Endothelial cell of umbilical vein (primary cell): ENCODE measurements at regions not wholly inside any gene's neighbourhood (a gene's known extent, or its start where the extent isn't known, plus 50 kb on each side); places are given as distances from the start of the nearest gene placed in this dataset.

Experiments
- BruUV-seq: library from RNA; stranded (reverse); fragments of 400-500 nt; replicated peaks from 2 replicates; lab custom pipeline; 2021; lab: Mats Ljungman, UMichigan
- CTCF ChIA-PET: fragments of 300-600, 350-600 bp; sonication (Branson Sonifier 250); formaldehyde crosslinking; loops from one replicate; lab custom pipeline; 2021; ENCODE audit warnings: antibody characterized with exemption, inconsistent platforms; lab: Charles Lee
- POLR2A ChIA-PET: fragments of 300-600, 350-600 bp; sonication (Branson Sonifier 250); formaldehyde crosslinking; loops from one replicate; lab custom pipeline; 2021; ENCODE audit warnings: antibody characterized with exemption, inconsistent platforms; lab: Charles Lee
- DNase-seq: peaks from one replicate; pipeline ENCODE4 v3.0.0-alpha.2; 2011; ENCODE audit warnings: low read depth, low spot score
- FAIRE-seq: peaks from 2 replicates; lab custom pipeline; 2011; peaks lifted over from hg19 to GRCh38; lab: Jason Lieb, UNC
- H2AFZ ChIP-seq: 2 replicates; pipeline ENCODE4 v1.6.0; 2012; ENCODE audit warnings: low read depth, low read length, control low read depth, inconsistent platforms
- H3K27ac ChIP-seq: 2 replicates; pipeline ENCODE4 v1.5.1; 2011; ENCODE audit warnings: low read depth, mild to moderate bottlenecking, control low read depth, low read length, moderate library complexity; ENCODE audit not compliant: insufficient read depth
- H3K27me3 ChIP-seq, 2 experiments: 2 replicates each; pipeline versions ENCODE4 v1.6.0 to v1.6.1; 2011; ENCODE audit warnings: low read length in 2 of 2, mixed read lengths in 1 of 2; ENCODE audit not compliant: control insufficient read depth in 2 of 2, insufficient read depth in 2 of 2
- H3K36me3 ChIP-seq, 2 experiments: 2 replicates in 1 of 2; 3 replicates in 1 of 2; pipeline ENCODE4 v1.5.1; 2011; ENCODE audit warnings: low read length in 2 of 2, mild to moderate bottlenecking in 1 of 2, moderate library complexity in 1 of 2; ENCODE audit not compliant: control insufficient read depth in 2 of 2, insufficient read depth in 2 of 2; ENCODE audit errors: extremely low read depth in 1 of 2
- H3K4me1 ChIP-seq: 3 replicates; pipeline ENCODE4 v1.5.1; 2011; ENCODE audit warnings: mild to moderate bottlenecking, low read length; ENCODE audit not compliant: control insufficient read depth, insufficient read depth; ENCODE audit errors: extremely low read depth
- H3K4me2 ChIP-seq: 2 replicates; pipeline ENCODE4 v1.6.1; 2011; ENCODE audit warnings: low read length, control low read depth, mixed read lengths; ENCODE audit not compliant: insufficient read depth
- H3K4me3 ChIP-seq, 3 experiments: fragments of 200-600 bp in 1 of 3; sonication (generic), shearing (Covaris generic) in 1 of 3; replicated peaks in 1 of 3; 2 replicates each; pipeline ENCODE4 v1.5.1; 2011 to 2016; ENCODE audit warnings: control low read depth in 3 of 3, low read length in 3 of 3, mild to moderate bottlenecking in 2 of 3, inconsistent platforms in 1 of 3, low read depth in 1 of 3, moderate library complexity in 1 of 3; ENCODE audit not compliant: insufficient read depth in 1 of 3
- H3K79me2 ChIP-seq: 2 replicates; pipeline ENCODE4 v1.6.0; 2012; ENCODE audit warnings: low read length, inconsistent platforms; ENCODE audit not compliant: control insufficient read depth, insufficient read depth
- H3K9ac ChIP-seq: replicated peaks from 2 replicates; pipeline ENCODE3; 2011; ENCODE audit warnings: low read length, control low read depth; ENCODE audit not compliant: insufficient read depth; ENCODE audit errors: extremely low read depth
- H3K9me1 ChIP-seq: replicated peaks from 3 replicates; pipeline ENCODE4 v1.6.0; 2011; ENCODE audit warnings: mild to moderate bottlenecking, low read length; ENCODE audit not compliant: control insufficient read depth, insufficient read depth; ENCODE audit errors: extremely low read depth
- H3K9me3 ChIP-seq: replicated peaks from 2 replicates; pipeline ENCODE4 v1.5.1; 2012; ENCODE audit warnings: low read length, inconsistent platforms; ENCODE audit not compliant: control insufficient read depth, insufficient read depth
- H4K20me1 ChIP-seq: replicated peaks from 2 replicates; pipeline ENCODE3; 2011; ENCODE audit warnings: mild to moderate bottlenecking, low read length; ENCODE audit not compliant: control insufficient read depth, insufficient read depth; ENCODE audit errors: extremely low read depth
- EZH2 ChIP-seq: IDR thresholded peaks from 2 replicates; pipeline ENCODE4 v1.6.1; 2012; ENCODE audit warnings: borderline replicate concordance, low read depth, mild to moderate bottlenecking, moderate library complexity, low read length, inconsistent platforms; ENCODE audit not compliant: severe bottlenecking
- FOS ChIP-seq: IDR thresholded peaks from 2 replicates; pipeline ENCODE4 v1.6.1; 2011; ENCODE audit warnings: mild to moderate bottlenecking, low read length, moderate library complexity, borderline replicate concordance; ENCODE audit not compliant: insufficient read depth
- GATA2 ChIP-seq: IDR thresholded peaks from 2 replicates; pipeline ENCODE4 v1.7.0; 2011; ENCODE audit warnings: low read depth, mild to moderate bottlenecking, moderate library complexity, mixed read lengths, low read length; ENCODE audit not compliant: insufficient read length, insufficient read depth
- JUN ChIP-seq: IDR thresholded peaks from 2 replicates; pipeline ENCODE4 v1.6.1; 2011; ENCODE audit warnings: borderline replicate concordance, low read depth; ENCODE audit not compliant: insufficient read length, insufficient read depth
- MYC ChIP-seq: IDR thresholded peaks from one replicate; pipeline ENCODE4 v1.6.1; 2011; ENCODE audit warnings: mild to moderate bottlenecking, low read depth, low read length
- POLR2A ChIP-seq: IDR thresholded peaks from 2 replicates; pipeline ENCODE4 v1.6.1; 2012; ENCODE audit warnings: low read depth, mild to moderate bottlenecking, control low read depth, low read length
- POLR2AphosphoS5 ChIP-seq: IDR thresholded peaks from 2 replicates; pipeline ENCODE4 v1.6.1; 2012; ENCODE audit warnings: low read depth, mild to moderate bottlenecking, control low read depth, low read length, moderate library complexity; ENCODE audit not compliant: insufficient read depth
- dilution Hi-C: fragments of 300-500 bp; cut with MboI; formaldehyde crosslinking; loops from one replicate; pipeline ENCODE4 v1.15.0; 2019; ENCODE audit warnings: low sequenced_read_pairs; ENCODE audit not compliant: extremely low pct_ligation_motif_present
- intact Hi-C: fragments of 100-400 bp; cut with micrococcal nuclease; formaldehyde crosslinking; loops from one replicate; pipeline ENCODE4 v1.10.0; 2022
- TF ChIP-seq, protein P1 (sequence below): IDR thresholded peaks from 2 replicates; pipeline ENCODE4 v1.6.1; 2011; ENCODE audit not compliant: insufficient read depth, insufficient read length
- TF ChIP-seq, protein P2 (sequence below), 2 donors: IDR thresholded peaks; 1 replicate in 1 of 2; 2 replicates in 1 of 2; pipeline ENCODE4 v1.5.1; 2011; ENCODE audit warnings: low read length in 2 of 2, mild to moderate bottlenecking in 2 of 2, moderate library complexity in 2 of 2, control low read depth in 1 of 2, inconsistent platforms in 1 of 2, low read depth in 1 of 2; ENCODE audit not compliant: insufficient read depth in 1 of 2; ENCODE audit errors: extremely low read depth in 1 of 2

- CTCF ChIA-PET, result no interaction called here
- H3K4me2 ChIP-seq, result no peak overlapping the region
- FAIRE-seq (no peak), DNase-seq (no peak)
- no peak overlapping the region for H3K4me3 ChIP-seq
- POLR2A ChIA-PET, result no interaction called here
- no peaks in the 10 kb centered on the region for H3K9me3 ChIP-seq
- no peaks in the 10 kb centered on the region for H3K4me1 ChIP-seq
- no peaks in the 10 kb centered on the region for H4K20me1 ChIP-seq
- BruUV-seq, result no TSS peak
- H2AFZ ChIP-seq, result no peak overlapping the region
- intact Hi-C loops, result no loop called here
- no peaks in the 10 kb centered on the region for H3K27me3 ChIP-seq
- no peak overlapping the region for H3K9ac ChIP-seq
- H3K27ac ChIP-seq, result no peak overlapping the region
- dilution Hi-C loops, result no loop called here
- H3K9me1 ChIP-seq, result no peaks in the 10 kb centered on the region
- TF ChIP-seq FOS, result no peak
- no peak for TF ChIP-seq JUN
- TF ChIP-seq, protein P1, sequence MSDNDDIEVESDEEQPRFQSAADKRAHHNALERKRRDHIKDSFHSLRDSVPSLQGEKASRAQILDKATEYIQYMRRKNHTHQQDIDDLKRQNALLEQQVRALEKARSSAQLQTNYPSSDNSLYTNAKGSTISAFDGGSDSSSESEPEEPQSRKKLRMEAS, result no peak
- no peak for TF ChIP-seq POLR2AphosphoS5
- TF ChIP-seq POLR2A, result no peak
- no peak for TF ChIP-seq MYC
- TF ChIP-seq, protein P2, sequence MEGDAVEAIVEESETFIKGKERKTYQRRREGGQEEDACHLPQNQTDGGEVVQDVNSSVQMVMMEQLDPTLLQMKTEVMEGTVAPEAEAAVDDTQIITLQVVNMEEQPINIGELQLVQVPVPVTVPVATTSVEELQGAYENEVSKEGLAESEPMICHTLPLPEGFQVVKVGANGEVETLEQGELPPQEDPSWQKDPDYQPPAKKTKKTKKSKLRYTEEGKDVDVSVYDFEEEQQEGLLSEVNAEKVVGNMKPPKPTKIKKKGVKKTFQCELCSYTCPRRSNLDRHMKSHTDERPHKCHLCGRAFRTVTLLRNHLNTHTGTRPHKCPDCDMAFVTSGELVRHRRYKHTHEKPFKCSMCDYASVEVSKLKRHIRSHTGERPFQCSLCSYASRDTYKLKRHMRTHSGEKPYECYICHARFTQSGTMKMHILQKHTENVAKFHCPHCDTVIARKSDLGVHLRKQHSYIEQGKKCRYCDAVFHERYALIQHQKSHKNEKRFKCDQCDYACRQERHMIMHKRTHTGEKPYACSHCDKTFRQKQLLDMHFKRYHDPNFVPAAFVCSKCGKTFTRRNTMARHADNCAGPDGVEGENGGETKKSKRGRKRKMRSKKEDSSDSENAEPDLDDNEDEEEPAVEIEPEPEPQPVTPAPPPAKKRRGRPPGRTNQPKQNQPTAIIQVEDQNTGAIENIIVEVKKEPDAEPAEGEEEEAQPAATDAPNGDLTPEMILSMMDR (IDR thresholded peaks at IDR 0.05; ENCODE audit: extremely low read depth in 1 of 2, insufficient read depth in 1 of 2, low read depth in 1 of 2, low read length in 2 of 2), result no peak
- TF ChIP-seq EZH2, result no peak
- TF ChIP-seq GATA2, result no peak
- H3K36me3 ChIP-seq, result no peaks in the 10 kb centered on the region
- no peaks in the 10 kb centered on the region for H3K79me2 ChIP-seq
Measured at GRCh38 chr14:30180219-30180618, 252.6 kb upstream of the PRKD1 start.
